ENCODE measurements at regions not wholly inside any gene's neighbourhood (a gene's known extent, or its start where the extent isn't known, plus 50 kb on each side); places are given as distances from the start of the nearest gene placed in this dataset.

GRCh38 chr5:91691592-91691991 lies 308.5 kb upstream of the ARRDC3 start:
- no peak for DNase-seq (ENCODE audit: low read depth)

- no peak for DNase-seq (ENCODE audit: low read depth)
These were observed 307.8 kb upstream of the ARRDC3 start for GRCh38 chr5:91690921-91691320.

GRCh38 chr5:91687430-91687829 lies 304.3 kb upstream of the ARRDC3 start:
- no peak for DNase-seq (ENCODE audit: low read depth)

GRCh38 chr5:91684625-91685024 lies 301.5 kb upstream of the ARRDC3 start:
- no peak for DNase-seq (ENCODE audit: low read depth)

- no peak for DNase-seq (ENCODE audit: low read depth)
These were observed 287.4 kb upstream of the ARRDC3 start for GRCh38 chr5:91670563-91670962.

GRCh38 chr5:91670122-91670521 lies 287.0 kb upstream of the ARRDC3 start:
- no peak for DNase-seq (ENCODE audit: low read depth)

GRCh38 chr5:91668261-91668660 lies 285.1 kb upstream of the ARRDC3 start:
- no peak for DNase-seq (ENCODE audit: low read depth)

GRCh38 chr5:91652678-91653077 lies 269.6 kb upstream of the ARRDC3 start:
- no peak for DNase-seq (ENCODE audit: low read depth)

- DNase-seq (ENCODE audit: low read depth): no peak
These were observed 268.6 kb upstream of the ARRDC3 start for GRCh38 chr5:91651704-91652103.

- DNase-seq (ENCODE audit: low read depth): no peak
These were observed 262.2 kb upstream of the ARRDC3 start for GRCh38 chr5:91645347-91645746.

GRCh38 chr5:91643797-91644196 lies 260.7 kb upstream of the ARRDC3 start:
- DNase-seq (ENCODE audit: low read depth): no peak

- no peak for DNase-seq (ENCODE audit: low read depth)
These were observed 259.5 kb upstream of the ARRDC3 start for GRCh38 chr5:91642581-91642980.

- DNase-seq (ENCODE audit: low read depth): peak; percentile 7
These were observed 258.7 kb upstream of the ARRDC3 start for GRCh38 chr5:91641730-91642350.

GRCh38 chr5:91639744-91640143 lies 256.6 kb upstream of the ARRDC3 start:
- DNase-seq (ENCODE audit: low read depth): no peak

- DNase-seq (ENCODE audit: low read depth): no peak
These were observed 254.9 kb upstream of the ARRDC3 start for GRCh38 chr5:91638010-91638409.

GRCh38 chr5:91635950-91636734 lies 253.0 kb upstream of the ARRDC3 start:
- DNase-seq (ENCODE audit: low read depth): no peak

- no peak for DNase-seq (ENCODE audit: low read depth)
These were observed 249.8 kb upstream of the ARRDC3 start for GRCh38 chr5:91632871-91633270.

- no peak for DNase-seq (ENCODE audit: low read depth)
These were observed 228.6 kb upstream of the ARRDC3 start for GRCh38 chr5:91611746-91612145.

- no peak for DNase-seq (ENCODE audit: low read depth)
These were observed 224.6 kb upstream of the ARRDC3 start for GRCh38 chr5:91607675-91608074.

- DNase-seq (ENCODE audit: low read depth): no peak
These were observed 216.7 kb upstream of the ARRDC3 start for GRCh38 chr5:91599863-91600262.

- no peak for DNase-seq (ENCODE audit: low read depth)
These were observed 215.1 kb upstream of the ARRDC3 start for GRCh38 chr5:91598216-91598615.

GRCh38 chr5:91595424-91595823 lies 212.3 kb upstream of the ARRDC3 start:
- DNase-seq (ENCODE audit: low read depth): no peak

GRCh38 chr5:91591076-91591475 lies 208.0 kb upstream of the ARRDC3 start:
- no peak for DNase-seq (ENCODE audit: low read depth)

GRCh38 chr5:91586232-91586631 lies 203.1 kb upstream of the ARRDC3 start:
- DNase-seq (ENCODE audit: low read depth): no peak
